ENCODE measurements at regions not wholly inside any gene's neighbourhood (a gene's known extent, or its start where the extent isn't known, plus 50 kb on each side); places are given as distances from the start of the nearest gene placed in this dataset.

DNA sequence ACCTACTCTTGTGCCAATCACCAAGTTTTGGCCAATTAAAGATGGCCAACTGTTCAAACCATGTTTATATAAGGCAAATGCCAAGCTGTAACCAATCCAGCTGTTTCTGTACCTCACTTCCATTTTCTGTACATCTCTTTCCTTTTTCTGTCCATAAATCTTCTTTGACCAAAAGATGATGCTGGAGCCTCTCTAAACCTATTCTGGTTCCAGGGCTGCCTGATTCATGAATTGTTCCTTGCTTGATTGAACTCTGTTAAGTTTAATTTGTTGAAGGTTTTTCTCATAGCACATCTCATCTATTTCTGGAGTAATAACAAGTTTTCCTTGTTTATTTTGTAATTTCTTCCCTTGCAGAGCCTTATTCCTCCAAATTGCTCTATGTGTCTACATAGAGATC lies 115.3 kb upstream of the SMAD3 start:
- DNase-seq = no peak

DNA sequence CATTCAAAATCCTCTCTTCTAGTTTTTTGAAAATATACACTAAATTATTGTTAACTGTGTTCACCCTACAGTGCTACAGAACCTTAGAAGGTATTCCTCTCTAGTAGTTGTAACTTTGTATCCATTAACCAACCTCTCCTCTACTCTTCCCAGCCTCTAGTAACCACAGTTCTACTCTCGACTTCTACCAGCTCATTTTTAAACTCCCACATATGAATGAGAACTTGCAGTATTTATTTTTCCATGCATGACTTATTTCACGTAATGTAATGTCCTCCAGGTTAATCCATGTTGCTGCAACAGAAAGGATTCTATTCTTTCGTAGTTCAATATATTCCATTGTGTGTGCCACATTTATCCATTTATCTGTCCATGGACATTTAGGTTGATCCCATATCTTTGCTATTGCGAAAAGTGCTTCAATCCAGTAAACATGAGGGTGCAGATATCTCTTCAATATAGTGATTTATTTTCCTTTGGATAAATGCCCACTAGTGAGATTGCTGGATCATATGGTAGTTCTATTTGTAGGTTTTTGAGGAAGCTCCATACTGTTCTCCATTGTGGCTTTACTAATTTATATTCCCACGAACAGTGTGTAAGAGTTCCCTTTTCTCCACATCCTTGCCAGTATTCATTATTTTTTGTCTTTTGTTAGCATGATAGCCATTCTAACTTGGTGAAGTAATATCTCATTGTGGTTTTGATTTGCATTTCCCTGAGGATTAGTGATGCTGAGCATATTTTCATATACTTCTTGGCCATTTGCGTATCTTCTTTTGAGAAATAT lies 113.7 kb upstream of the SMAD3 start:
- no peak for DNase-seq

DNA sequence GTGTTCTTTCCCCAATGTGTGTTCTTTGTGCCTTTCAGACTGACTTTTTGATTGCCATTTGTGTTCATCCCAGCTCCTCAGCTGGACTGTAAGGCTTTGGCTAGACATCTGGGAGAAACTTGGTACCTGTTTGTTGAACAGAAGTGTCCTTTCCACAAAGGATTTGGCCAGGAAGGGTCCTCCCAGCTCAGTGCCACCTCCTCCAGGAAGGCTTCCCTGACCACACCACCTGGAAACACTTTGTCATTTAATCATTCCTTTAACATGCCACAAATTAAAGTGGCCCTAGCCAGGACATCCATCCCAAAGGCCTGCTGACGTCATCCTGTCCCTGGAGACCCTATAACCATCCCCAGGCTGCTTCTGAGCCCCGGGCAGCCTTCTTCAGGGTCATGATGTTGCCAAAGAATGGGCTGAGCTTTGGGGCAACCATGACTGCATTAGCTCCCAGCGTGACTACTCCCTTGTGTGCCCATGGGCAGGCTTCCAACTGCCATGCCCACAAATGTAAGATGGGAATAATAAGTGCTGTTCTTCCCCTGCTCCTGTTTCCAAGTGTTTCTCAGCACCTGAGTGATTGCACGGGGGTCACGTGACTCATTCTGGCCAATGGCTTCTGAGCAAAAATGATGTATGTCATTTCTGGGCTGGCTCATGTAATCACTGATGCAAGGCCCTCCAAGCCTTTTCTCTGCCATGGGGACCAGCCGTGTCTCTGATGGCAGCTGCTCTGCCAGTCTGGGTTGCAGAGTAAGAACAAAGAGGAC lies 112.5 kb upstream of the SMAD3 start:
- DNase-seq = no peak

DNA sequence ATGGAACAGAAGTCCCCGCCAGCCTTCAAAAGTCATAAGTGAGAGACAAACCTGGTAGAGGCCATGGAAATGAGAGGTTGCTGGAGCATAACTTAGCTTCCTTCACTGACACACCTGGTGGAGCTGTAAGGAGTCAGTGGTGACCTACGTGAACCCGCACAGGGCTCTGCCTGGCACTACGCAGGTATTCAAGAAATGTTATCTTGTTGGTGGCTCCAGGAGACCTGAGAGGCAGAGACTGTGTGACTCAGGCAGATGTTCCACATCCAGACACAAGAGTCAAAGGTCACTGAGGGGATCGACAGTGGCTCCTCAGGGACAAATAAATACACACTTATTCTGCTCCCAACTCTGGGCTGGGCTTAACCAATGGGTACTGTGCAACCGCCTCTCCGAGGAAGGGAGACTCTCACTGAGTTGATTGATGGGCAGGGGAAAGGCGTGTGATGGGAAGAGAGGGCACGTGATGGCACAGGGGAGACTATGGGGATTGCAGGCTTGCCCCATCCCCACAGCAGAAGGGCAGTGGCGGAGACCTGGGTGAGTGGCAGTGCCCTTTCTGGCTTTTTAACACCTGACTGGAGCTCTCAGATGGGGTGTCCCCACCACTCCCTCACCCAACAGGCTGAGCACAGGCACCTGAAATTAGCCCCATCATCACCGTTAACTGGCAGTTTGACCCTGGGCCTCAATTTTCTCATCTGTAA lies 111.7 kb upstream of the SMAD3 start:
- DNase-seq = no peak

DNA sequence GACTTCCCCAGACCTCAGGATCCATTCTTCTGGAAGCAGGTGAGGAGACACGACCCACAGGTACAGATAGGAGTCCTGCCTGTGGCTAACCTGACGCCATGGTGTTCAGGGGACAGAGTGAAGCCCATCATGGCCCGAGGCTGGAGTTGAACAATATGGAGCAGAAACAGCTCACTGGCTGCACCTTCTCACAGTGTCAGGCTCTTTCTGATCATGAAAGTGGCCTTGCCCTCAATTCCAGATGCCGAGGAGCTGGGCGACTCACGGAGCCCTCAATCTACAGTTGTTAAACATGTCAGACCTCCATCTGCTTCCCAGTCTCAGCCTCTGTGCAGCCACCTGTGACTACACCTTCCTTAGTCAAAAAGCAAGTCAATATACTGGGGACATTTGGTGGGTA lies 110.8 kb upstream of the SMAD3 start:
- no peak for DNase-seq

DNA sequence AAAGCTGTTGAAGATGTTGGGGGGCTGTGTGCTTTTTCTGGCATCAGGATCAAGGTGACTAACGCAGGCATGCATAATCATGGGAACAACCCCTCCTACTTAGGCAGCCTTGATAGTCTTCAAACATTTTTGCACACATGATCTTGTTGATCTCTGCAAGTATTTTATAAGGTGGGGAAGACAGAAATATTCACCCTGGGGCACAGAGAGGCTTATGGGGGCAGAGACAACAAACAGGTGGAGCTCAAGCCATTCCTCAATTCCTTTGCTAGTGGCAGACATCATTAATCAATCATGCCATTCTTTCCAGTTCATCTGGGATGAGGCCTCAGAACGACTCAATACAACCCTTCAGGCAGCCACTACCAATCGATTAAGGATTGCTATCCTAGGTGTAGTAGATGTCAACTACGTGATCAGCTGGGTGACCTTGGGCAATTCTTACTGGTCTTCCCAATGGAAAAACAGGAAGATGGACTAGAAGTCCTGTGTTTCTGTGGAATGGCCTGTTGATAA lies 110.3 kb upstream of the SMAD3 start:
- DNase-seq = no peak

DNA sequence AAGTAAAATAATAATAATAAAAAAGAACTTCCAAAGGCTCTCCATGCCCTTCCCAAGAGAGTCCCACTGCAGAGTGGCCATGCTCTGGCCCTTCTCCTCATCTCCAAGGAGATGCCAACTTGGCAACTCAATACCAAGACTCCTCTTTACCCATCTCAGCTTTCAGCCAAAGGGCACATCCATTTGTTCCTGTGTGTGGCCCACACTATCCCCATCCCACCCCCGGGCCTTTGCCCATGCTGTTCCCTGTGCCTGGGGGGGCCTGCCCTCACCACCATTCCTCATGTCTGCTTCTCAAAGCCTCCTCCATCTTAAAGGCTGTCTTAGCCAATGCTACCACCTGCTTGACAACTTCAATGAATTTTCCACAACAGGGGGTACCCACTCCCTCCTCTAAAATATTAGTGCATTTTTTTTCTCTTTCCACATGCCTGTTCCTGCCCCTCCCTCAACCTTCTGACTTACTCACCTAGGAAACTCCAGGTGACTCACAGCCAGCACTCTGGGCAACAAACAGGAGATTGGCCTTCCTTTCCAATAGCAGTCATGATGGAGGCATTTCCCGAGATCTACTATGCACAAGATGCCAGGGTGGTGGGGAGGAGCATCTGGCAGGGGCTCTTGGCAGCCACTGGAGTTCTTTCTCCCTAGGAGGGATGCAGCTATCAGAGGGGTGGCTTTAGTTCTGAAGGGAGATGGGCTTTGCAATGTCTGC lies 109.4 kb upstream of the SMAD3 start:
- no peak for DNase-seq

DNA sequence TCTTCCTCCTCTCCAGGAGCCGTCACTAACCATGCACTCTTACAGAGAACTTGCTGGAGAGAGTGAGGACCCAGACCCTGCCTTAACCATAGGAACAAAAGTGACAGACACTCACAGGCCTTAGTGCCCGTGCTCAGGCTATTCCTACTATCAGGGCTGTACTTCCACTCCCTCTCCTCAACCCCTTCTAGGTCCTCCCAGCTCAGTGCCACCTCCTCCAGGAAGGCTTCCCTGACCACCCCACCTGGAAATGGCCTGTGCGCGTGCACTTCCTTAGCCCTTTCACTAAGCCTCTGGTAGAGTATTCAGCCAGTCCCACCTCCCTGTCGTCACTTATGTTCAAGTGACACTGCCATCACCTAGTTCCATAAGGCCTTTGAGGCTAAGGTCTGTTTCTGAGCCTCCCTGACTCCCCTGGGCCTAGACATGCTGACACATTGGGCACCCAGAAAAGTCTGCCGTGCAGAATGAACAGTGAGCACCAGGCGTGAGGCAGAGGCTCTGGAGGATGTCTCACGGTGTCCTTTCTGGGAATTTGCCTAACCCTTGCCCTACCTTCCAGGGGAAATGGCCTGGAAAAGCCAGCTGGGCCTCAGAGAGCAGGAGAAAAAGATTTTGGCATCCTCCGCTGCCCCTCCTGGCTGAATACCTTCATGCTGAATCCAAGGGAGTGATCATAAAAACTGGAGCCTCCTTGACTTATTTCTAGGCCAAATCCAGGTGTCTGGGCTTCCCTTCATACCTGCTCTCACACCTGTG lies 108.6 kb upstream of the SMAD3 start:
- no peak for DNase-seq

DNA sequence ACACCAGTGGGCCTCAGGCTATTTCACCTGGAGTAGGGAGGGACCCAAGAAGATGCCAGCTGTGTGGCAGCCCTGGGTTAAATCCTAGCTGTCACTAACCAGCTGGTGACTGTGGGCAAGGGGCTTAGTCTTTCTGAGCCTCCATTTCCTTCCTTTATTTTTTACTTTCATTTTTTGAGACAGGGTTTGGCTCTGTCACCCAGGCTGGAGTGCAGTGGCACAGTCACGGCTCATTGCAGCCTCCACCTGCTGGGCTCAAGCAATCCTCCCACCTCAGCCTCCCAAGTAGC lies 108.0 kb upstream of the SMAD3 start:
- no peak for DNase-seq

DNA sequence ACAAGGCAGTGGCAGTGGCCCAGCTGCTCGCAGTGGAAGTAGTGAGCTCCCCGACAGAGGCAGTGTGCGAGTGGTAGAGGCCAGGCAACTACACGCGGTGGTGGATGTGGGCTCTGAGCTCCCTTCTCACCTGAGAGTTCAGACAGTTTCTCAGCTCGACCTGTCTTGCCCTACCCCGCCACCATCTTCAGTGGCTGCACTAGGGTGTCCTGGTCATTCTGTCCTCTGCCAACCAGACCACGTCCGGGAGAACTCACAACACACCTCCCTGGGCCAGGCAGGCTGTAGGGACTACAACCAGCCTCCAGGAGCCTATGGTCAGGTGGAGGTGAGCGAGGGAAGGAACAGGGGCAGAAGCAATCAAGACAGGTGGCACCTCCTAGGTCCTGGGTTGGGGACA lies 106.3 kb upstream of the SMAD3 start:
- DNase-seq = no peak

DNA sequence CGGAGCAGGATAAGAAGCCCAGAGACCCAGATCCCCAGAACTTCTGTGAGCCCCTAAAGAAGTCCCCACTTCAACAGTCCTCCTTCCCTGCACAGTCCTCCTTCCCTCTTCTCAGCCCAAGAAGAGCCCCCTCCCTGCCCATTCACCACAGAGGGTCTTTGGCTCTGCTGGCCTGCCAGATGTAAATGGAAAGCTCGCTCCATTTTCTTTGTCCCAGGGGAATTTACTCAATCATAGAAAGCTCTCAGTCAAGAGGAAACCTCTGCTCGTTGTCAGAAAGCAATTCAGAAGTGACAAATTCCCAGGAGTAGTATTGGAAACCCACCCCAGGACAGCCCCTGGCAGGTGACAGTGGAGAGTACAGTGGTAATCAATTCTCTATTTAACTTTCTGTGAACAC lies 105.5 kb upstream of the SMAD3 start:
- DNase-seq = no peak

DNA sequence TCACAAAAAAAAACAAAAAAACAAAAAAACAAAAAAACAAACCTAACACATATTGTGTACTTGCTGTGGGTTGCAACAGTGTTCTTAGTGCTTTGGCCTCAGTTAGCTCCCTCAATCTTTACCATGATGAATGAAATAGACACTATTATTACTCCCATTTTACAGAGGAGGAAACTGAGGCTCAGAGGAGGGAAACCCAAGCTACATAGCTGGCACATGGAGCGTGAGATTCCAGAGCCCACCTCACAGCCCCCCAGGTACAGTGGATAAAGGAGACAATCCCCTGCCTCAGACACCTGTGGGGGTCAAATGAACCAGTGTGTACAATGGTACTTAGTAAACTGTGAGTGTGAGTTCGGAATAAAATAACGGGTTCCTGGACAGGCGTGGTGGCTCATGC lies 104.9 kb upstream of the SMAD3 start:
- DNase-seq = no peak

DNA sequence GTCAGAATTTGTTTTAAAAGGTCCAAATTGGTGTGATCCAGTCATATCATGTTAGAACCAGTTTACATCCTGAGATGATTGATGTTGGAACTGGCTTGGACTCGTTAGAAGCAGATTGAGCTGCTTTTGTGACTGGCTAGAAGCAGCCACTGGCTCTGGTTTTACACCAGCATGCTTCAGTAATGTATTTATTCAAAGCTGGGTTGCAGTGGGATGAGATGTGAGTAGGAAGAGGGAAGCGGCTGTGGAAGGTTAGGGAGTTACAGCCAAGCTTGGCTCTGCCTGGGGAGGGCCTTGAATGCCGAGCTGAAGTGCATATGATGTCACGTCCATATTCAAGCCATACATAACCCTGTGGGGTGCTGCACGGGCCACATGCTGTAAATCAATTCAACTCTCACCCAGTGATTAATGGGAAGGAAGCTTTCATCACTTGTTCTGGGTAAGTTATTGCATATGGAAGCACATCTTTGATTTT lies 104.0 kb upstream of the SMAD3 start:
- DNase-seq = no peak

DNA sequence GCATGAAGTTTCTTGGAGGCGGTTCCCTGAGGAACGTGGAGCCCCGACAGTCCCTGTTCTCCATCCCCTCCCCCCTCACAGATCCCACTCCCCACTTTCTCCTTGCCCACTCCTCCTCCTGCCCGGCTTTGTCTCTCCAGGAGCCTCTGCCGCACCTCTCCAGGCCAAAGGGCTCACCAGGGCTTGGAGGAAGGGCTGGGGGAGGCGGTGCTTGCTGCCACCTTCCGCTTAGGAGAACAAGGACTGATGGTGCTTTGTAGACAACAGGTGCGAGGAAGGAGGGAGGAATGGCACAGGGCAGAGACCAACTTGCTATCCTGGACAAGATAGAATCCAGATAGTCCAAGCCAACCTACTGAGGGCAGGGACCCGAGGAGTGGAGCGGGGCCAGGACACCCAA lies 103.5 kb upstream of the SMAD3 start:
- DNase-seq = no peak

DNA sequence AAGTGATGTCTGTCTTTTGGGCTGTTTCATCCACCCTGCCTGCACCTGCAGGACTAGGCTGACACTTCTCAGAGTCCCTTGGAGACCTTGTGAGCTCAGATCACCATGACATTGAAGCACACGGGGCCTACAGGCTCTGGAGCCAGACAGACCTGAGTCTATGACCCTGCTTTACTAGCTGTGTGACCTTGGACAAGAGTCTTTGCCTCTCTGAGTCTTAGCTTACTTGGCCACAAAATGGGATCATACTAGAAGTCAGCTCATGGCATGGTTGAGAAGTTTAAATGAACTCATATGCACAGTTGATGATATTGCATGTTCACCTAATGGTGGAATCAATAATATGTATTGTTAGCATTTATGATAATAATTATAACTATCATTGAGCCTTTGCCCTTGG lies 102.9 kb upstream of the SMAD3 start:
- no peak for DNase-seq

DNA sequence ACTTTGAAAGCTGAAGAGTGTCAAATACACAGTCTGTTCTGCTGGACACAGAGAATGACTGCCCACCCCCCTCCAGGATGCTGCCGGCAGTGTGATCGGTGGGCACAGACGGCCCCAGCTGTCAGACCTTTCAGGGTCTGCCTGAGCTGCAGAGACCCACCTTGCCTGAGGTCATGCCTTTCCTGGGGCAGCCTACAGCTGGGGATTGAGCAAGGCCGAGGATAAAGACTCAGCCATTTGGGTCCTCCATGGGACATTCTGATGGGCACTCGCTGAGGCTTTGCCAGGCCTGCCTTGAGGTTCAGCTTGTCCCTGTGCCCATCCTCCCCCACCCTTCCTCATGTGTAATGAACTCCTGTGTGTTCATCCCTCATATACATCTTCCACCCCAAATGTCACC lies 102.3 kb upstream of the SMAD3 start:
- no peak for DNase-seq

DNA sequence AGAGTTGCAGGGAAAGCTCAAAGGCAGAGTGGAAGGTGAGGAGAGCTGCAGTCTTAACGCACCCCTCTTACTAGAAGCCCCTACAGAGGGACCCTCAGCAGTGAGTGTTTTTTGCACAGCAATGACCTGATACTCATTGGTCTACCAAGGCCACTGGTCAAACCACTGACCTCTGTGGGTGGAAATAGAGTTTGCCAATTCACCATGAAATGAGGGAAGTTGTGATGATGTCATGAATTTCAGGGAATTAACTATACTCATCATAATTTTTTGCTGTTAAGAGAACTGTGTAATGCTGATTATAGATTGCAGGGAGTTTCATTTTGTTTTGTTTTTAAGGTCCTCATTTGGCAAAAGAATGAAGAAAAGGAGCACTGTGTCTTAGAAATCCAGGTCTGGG lies 101.7 kb upstream of the SMAD3 start:
- no peak for DNase-seq

DNA sequence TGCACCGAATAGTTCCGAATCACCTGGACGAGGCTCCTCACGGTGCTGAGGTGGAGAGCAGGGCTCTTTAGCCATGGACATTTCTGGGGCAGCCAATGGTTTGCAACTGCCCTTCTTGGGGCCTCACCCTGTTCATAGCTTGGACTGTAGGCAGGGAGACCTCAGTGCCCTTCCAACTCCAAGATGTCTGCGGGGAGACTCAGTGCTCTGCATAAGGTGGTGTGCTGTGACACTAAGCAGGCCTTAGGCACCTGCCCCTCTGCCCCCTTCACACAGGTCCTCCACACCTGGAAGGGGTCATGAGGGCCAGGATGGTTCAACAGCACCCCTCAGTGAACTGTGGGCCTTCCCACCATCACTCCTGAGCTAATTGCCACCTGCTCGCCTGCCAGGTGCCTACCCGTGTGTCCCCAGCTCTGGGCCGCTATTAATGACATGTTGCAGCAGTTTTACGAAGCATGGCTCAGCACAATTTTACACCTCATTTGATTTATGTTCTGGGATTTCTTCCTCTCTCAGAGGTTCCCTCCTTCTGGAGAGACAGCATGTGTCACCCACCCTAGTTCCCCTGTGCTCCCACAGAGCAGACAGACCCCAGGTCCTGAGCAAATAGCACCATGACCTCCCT lies 101.2 kb upstream of the SMAD3 start:
- no peak for DNase-seq

DNA sequence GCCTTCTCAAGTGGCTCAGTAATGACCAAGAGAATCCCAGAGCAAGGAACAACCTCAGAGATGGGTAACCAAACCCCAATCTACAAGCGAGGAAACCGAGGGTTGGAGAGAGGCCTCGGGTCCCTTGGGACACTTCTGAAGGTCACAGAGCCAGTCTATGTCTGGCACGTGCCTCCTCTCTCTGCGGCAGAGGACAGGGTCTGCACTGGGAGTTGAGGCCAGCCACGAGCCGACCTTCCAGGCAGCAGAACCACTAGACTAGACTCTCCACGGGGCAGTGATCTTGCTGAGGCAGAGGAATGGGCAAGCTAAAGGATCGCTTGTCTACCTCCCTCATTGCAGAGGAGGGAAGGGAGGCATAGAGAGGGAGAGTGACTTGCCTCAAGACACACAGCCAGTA lies 100.6 kb upstream of the SMAD3 start:
- no peak for DNase-seq

DNA sequence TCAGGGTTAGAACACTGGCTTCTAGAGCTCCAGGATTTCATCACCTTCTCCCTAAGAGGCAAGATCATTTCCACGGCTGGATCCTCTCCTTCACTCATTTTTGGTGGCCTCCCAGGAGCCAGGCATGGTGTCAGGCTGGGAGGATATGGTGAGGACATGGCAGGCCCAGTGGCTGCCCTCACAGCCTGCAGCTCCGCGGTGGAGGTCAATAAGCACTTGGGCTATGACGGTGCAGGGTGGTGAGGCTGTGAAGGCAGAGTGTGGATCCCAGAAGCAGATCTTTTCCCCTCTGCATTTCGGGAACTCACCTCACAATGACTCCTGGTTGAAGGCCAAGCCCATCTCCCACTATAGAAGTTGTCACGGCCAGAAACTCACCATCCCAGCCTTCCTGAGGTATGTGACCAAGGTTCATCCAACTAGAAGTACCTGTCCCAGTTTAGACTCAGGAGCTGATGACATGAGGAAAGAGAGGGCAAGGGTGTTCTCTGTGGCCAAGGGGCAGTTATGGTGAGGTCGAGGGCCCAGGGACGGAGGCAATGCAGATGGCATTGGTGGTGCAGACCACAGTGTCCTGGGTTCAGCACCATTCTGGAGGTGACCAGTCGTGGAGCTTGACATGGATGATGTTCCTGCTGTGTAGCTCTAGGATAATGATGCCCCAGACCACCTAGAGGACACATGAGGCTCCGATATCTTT lies 100.1 kb upstream of the SMAD3 start:
- no peak for DNase-seq

DNA sequence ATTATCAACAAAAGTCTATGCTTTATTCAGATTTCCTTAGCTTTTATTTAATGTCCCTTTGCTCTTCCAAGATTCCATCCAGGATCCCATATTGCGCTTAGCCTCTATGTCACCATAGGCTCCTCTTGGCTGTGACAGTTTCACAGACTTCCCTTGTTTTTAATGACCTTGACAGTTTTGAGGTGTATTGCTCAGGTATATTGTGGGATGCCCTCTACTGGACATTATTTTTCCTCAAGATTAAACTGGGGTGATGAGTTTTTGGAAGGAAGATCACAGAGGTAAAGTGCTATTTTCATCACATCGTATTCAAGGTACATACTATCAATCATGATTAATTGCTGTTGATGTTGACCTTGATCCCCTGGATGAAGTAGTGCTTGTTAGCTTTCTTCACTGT lies 99.1 kb upstream of the SMAD3 start:
- DNase-seq = no peak
